Esophagus muscularis mucosa (tissue), 4 donors: ENCODE measurements at regions not wholly inside any gene's neighbourhood (a gene's known extent, or its start where the extent isn't known, plus 50 kb on each side); places are given as distances from the start of the nearest gene placed in this dataset.

Source experiments
- DNase-seq: peaks from one replicate; pipeline ENCODE4 v3.0.0-alpha.2; 2017; ENCODE audit errors: extremely low spot score
- H3K27ac ChIP-seq, 4 donors: fragments of 200-600 bp; sonication (generic); replicated peaks in 1 of 4; 1 replicate in 3 of 4; 2 replicates in 1 of 4; pipeline ENCODE4 v1.5.1; 2016 to 2019; ENCODE audit warnings: mild to moderate bottlenecking in 1 of 4
- H3K27me3 ChIP-seq, 4 donors: fragments of 200-600 bp; sonication (generic); one replicate each; pipeline versions ENCODE4 v1.5.1 to v1.6.0; 2016 to 2019
- H3K36me3 ChIP-seq, 4 donors: fragments of 200-600 bp; sonication (generic); one replicate each; pipeline ENCODE4 v1.5.1; 2016 to 2019
- H3K4me1 ChIP-seq, 4 donors: fragments of 200-600 bp; sonication (generic); one replicate each; pipeline ENCODE4 v1.5.1; 2016 to 2019
- H3K4me3 ChIP-seq, 4 donors: fragments of 200-600 bp; sonication (generic); 1 replicate in 2 of 4; 2 replicates in 2 of 4; pipeline ENCODE4 v1.5.1; 2016 to 2019; ENCODE audit warnings: mild to moderate bottlenecking in 4 of 4, moderate library complexity in 1 of 4
- H3K9me3 ChIP-seq, 4 donors: fragments of 200-600 bp; sonication (generic); 1 replicate in 3 of 4; 2 replicates in 1 of 4; pipeline ENCODE4 v1.5.1; 2016 to 2019
- EP300 ChIP-seq: sonication (generic); formaldehyde crosslinking; IDR thresholded peaks from one replicate; pipeline ENCODE4 v1.6.1; 2017; ENCODE audit warnings: antibody characterized with exemption
- POLR2A ChIP-seq: fragments of 450-650 bp; IDR thresholded peaks from one replicate; pipeline ENCODE4 v1.6.1; 2017; ENCODE audit warnings: antibody characterized with exemption, moderate library complexity, mild to moderate bottlenecking, low read depth
- POLR2AphosphoS5 ChIP-seq, 2 donors: sonication (generic); formaldehyde crosslinking; IDR thresholded peaks; one replicate each; pipeline ENCODE4 v1.6.1; 2017; ENCODE audit warnings: antibody characterized with exemption in 2 of 2
- WGBS: methylation state at CpG from one replicate; pipeline ENCODE4 v1.1.5; 2018; 5-methylcytosine and 5-hydroxymethylcytosine counted together
- intact Hi-C: fragments of 100-400 bp; cut with DNase I; formaldehyde crosslinking; loops from one replicate; pipeline ENCODE4 v1.15.1; 2023
- TF ChIP-seq, protein P1 (sequence below), 3 experiments: fragments of 200-600 bp in 2 of 3; fragments of 450-650 bp in 1 of 3; sonication (generic) in 2 of 3; IDR thresholded peaks; one replicate each; pipeline ENCODE4 v1.5.1; 2017 to 2019; ENCODE audit warnings: antibody characterized with exemption in 3 of 3, mild to moderate bottlenecking in 2 of 3, moderate library complexity in 1 of 3

DNA sequence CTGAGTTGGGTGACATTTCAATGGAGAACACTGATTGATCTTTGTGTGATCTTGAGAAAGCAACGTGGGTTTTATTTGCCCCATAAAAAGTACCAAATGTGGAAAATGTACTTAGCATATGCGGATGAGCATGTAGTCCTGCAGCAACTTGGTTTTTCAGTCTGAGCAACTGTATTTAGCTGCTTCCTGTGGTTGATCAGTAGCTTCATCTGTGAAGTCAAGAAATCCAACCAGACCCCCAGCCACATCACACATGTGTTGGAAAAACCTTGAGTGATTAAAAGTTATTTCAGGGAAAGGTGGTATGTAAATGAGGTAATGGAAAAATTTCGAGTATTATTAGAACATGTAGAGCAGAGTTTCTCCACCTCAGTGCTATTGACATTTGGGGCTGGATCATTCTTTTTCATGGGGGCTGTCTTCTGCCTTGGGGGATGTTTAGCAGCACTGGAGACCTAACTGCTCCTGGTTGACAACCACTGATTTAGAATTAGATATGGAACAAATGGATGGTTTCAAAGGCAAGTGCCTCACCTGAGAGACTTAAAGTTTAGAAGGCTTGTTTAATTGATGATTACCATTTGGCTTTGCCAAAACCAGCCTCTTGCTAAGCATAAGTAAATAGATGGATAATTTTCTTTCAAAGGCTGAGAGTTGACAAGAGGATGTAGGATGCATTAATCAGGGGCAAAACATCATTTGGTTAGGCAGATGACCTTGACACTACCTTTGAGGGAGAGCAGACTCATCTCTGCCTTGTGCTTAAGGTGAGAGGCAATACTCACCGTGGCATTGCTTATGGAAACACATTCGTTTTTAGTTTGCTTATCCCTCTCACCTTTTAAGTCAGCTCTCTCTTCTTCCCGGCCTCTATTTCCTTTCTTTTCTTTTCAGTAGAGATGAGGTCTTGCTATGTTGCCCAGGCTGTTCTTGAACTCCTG is 193.0 kb upstream of the RPS6KA3 start:
- TF ChIP-seq EP300 (no peak), POLR2A (no peak), POLR2AphosphoS5 (IDR thresholded peaks at IDR 0.05) (no peak)
- TF ChIP-seq, protein P1, sequence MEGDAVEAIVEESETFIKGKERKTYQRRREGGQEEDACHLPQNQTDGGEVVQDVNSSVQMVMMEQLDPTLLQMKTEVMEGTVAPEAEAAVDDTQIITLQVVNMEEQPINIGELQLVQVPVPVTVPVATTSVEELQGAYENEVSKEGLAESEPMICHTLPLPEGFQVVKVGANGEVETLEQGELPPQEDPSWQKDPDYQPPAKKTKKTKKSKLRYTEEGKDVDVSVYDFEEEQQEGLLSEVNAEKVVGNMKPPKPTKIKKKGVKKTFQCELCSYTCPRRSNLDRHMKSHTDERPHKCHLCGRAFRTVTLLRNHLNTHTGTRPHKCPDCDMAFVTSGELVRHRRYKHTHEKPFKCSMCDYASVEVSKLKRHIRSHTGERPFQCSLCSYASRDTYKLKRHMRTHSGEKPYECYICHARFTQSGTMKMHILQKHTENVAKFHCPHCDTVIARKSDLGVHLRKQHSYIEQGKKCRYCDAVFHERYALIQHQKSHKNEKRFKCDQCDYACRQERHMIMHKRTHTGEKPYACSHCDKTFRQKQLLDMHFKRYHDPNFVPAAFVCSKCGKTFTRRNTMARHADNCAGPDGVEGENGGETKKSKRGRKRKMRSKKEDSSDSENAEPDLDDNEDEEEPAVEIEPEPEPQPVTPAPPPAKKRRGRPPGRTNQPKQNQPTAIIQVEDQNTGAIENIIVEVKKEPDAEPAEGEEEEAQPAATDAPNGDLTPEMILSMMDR (IDR thresholded peaks at IDR 0.05) = no peak
- H3K4me1 ChIP-seq = no peaks in the 10 kb centered on the region
- intact Hi-C loops = no loop called here
- no peaks in the 10 kb centered on the region for H3K9me3 ChIP-seq
- no peaks in the 10 kb centered on the region for H3K36me3 ChIP-seq
- WGBS = 66% methylated on average over 6 of the region's 6 CpGs
- no peak for DNase-seq
- no peaks in the 10 kb centered on the region for H3K27me3 ChIP-seq
- no peak overlapping the region for H3K27ac ChIP-seq
- H3K4me3 ChIP-seq = no peak overlapping the region

DNA sequence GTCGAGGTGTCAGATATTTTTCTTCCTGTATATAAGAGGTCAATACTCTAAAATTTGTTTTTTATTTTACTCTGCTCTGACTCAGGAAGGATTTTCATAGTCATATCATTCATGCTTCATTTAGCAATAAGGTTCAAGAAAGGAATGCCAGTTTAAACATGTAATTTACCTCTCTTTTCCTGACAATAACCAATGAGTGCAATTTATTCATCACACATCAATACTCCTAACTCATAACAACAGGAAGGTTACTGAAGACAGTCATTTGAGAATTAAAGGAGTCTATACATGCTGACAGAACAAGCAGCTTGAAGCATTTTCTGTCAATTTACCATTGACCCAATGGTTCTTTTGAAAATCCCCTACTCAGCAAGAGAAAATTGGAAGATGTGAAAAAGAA is 190.3 kb upstream of the RPS6KA3 start:
- intact Hi-C loops = no loop called here
- Histone ChIP-seq H3K4me3 (no peak overlapping the region), H3K36me3 (no peaks in the 10 kb centered on the region), H3K27me3 (no peaks in the 10 kb centered on the region), H3K4me1 (no peaks in the 10 kb centered on the region), H3K9me3 (no peaks in the 10 kb centered on the region), H3K27ac (no peak overlapping the region)
- 87% methylated on average over 1 of the region's 1 CpG for WGBS
- no peak for DNase-seq
- TF ChIP-seq EP300 (no peak), POLR2A (no peak), POLR2AphosphoS5 (IDR thresholded peaks at IDR 0.05) (no peak)
- TF ChIP-seq, protein P1 (IDR thresholded peaks at IDR 0.05) = no peak

DNA sequence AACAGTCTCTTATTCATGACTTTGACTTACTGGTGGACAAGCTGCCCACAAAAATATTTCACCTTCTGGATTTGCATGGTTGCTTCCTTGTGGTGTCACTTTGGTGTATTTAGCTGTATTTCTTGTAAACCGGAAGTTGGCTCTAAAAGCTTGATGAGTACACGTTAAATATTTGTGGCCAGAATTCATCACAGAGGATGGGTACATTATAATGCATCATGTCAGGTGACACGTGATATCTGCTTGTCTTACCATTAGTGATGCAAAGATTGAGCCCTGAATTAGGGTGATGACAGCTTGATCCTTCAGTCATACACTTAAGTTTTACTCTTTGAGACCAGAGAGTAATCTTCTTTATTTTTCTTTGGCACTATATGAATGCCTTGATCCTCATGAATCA is 188.3 kb upstream of the RPS6KA3 start:
- intact Hi-C loops = no loop called here
- Histone ChIP-seq H3K36me3 (no peaks in the 10 kb centered on the region), H3K9me3 (no peaks in the 10 kb centered on the region), H3K27ac (no peak overlapping the region), H3K4me3 (no peak overlapping the region), H3K4me1 (no peaks in the 10 kb centered on the region), H3K27me3 (no peaks in the 10 kb centered on the region)
- no peak for TF ChIP-seq EP300
- TF ChIP-seq, protein P1 (IDR thresholded peaks at IDR 0.05) = no peak
- TF ChIP-seq POLR2A = no peak
- TF ChIP-seq POLR2AphosphoS5 (IDR thresholded peaks at IDR 0.05) = no peak
- 58% methylated on average over 3 of the region's 3 CpGs for WGBS
- no peak for DNase-seq

GRCh38 chrX:20454117-20454516 is 187.4 kb upstream of the RPS6KA3 start:
- TF ChIP-seq, protein P1 (IDR thresholded peaks at IDR 0.05) = no peak
- TF ChIP-seq POLR2A = no peak
- no peak for TF ChIP-seq EP300
- TF ChIP-seq POLR2AphosphoS5 (IDR thresholded peaks at IDR 0.05) = no peak
- Histone ChIP-seq H3K4me3 (no peak overlapping the region), H3K9me3 (no peaks in the 10 kb centered on the region), H3K27me3 (no peaks in the 10 kb centered on the region), H3K36me3 (no peaks in the 10 kb centered on the region), H3K27ac (no peak overlapping the region), H3K4me1 (no peaks in the 10 kb centered on the region)
- intact Hi-C loops = no loop called here
- 51% methylated on average over 3 of the region's 3 CpGs for WGBS
- DNase-seq = no peak
